Activated naive CD4-positive, alpha-beta T cell treated with anti-CD3 and anti-CD28 coated beads, Interleukin-2, amount 10 ng/mL, durations not matched to agents 7 days and 5 days (primary cell): ENCODE measurements at regions not wholly inside any gene's neighbourhood (a gene's known extent, or its start where the extent isn't known, plus 50 kb on each side); places are given as distances from the start of the nearest gene placed in this dataset.

Source experiments
- CTCF ChIA-PET: fragments of 350-600 bp; sonication (Branson Sonifier 250); formaldehyde crosslinking; loops from one replicate; lab custom pipeline; 2021; ENCODE audit warnings: antibody characterized with exemption; lab: Charles Lee
- DNase-seq: peaks from one replicate; pipeline ENCODE4 v3.0.0-alpha.2; 2020
- H3K27ac Mint-ChIP-seq: one replicate; pipeline ENCODE4 v1.8.0; 2021; ENCODE audit warnings: mild to moderate bottlenecking, moderate library complexity, mixed read lengths
- H3K27me3 Mint-ChIP-seq: one replicate; pipeline ENCODE4 v1.8.0; 2021; ENCODE audit warnings: mild to moderate bottlenecking, mixed read lengths
- H3K36me3 Mint-ChIP-seq: one replicate; pipeline ENCODE4 v1.8.0; 2021; ENCODE audit warnings: mixed read lengths
- H3K4me1 Mint-ChIP-seq: one replicate; pipeline ENCODE4 v1.8.0; 2021; ENCODE audit warnings: mixed read lengths
- H3K4me3 Mint-ChIP-seq: one replicate; pipeline ENCODE4 v1.8.0; 2021; ENCODE audit warnings: mild to moderate bottlenecking, moderate library complexity, mixed read lengths
- H3K9me3 Mint-ChIP-seq: one replicate; pipeline ENCODE4 v1.8.0; 2021; ENCODE audit warnings: mixed read lengths

DNA sequence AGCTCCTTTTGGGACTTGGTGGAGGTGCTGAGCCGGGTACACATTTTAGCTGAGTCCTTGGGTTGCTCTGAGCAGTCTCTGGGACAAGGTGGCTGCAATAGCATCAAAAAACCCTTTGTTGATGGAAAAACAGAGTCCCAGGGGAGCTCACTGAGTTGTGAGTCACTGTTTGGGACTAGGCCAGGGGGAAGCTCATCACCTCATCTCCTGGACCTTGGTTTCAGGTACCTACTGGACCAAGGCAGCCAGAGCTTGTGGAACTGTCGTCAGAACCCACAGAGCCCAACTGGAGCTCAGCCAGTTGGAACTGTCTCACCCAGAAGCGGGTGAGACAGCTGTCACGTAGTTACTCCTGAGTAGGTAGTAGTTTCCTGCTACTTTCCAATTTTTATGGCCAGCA lies 146.7 kb downstream of the HLX start:
- no peaks in the 10 kb centered on the region for H3K4me1 Mint-ChIP-seq
- no peak for DNase-seq
- H3K9me3 Mint-ChIP-seq = no peaks in the 10 kb centered on the region
- CTCF ChIA-PET = no interaction called here
- H3K36me3 Mint-ChIP-seq = no peaks in the 10 kb centered on the region
- H3K27ac Mint-ChIP-seq = no peak overlapping the region
- no peaks in the 10 kb centered on the region for H3K27me3 Mint-ChIP-seq
- no peak overlapping the region for H3K4me3 Mint-ChIP-seq

DNA sequence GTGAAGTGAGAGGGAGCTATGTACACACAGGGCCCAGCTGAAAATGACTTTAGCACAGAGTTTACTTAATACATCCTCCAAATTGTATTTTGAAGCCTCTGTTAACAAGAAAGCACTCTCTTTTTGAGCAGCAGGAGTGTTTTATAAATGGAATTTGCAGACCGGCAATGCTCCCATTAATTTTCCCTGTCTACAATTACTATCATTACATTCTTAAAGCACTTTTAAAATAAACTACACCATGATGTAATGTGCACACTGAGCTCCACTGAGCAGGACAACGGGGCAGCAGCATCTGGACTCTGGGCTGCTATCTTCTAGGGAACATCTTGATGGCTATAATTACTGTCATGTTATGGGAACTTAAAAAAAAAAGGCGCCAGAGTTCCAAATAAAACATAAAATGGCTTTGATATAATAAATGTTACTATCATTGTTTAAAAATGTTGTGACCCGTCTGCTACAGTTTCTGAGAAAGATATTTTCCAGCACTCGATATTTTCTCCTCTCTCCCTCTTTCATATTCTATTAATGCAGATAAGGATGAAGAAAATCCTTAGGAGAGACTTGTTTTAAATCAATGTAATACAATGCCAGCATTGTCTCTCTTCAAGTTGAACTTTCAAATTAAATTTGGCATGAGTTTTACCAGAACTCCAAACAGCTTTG lies 150.9 kb downstream of the HLX start:
- Mint-ChIP-seq H3K4me3 (no peak overlapping the region), H3K27ac (no peak overlapping the region), H3K4me1 (no peaks in the 10 kb centered on the region), H3K36me3 (no peaks in the 10 kb centered on the region), H3K9me3 (no peaks in the 10 kb centered on the region), H3K27me3 (no peaks in the 10 kb centered on the region)
- CTCF ChIA-PET = interaction anchor here (0.8 kb wide), 1 partner anchor 341 kb away, joined by 4 read pairs; no protein-coding TSS in a partner anchor
- DNase-seq = no peak

DNA sequence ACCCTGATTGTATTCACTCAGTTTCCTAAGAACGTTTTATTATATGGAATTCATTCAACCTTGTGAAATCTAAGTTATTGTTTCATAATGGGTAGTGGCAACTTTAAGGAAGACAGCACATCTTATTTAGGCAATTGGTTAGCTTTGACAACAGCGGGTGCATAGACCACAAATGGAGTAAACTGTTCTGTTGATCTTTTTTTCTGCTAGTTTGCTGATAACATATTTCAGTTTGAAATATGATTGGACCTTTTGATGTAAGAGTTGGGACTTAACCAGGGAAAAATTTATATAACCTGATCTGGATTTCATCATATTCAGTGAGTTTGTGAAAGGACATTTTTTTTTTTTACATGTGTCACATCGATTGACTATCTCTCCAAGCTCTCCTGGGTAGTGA lies 151.7 kb downstream of the HLX start:
- Mint-ChIP-seq H3K36me3 (no peaks in the 10 kb centered on the region), H3K4me1 (no peaks in the 10 kb centered on the region), H3K27me3 (no peaks in the 10 kb centered on the region), H3K4me3 (no peak overlapping the region), H3K9me3 (no peaks in the 10 kb centered on the region), H3K27ac (no peak overlapping the region)
- CTCF ChIA-PET = no interaction called here
- DNase-seq = no peak

GRCh38 chr1:221031458-221032203 lies 152.4 kb downstream of the HLX start:
- no peak for DNase-seq
- H3K27ac Mint-ChIP-seq = no peak overlapping the region
- CTCF ChIA-PET = no interaction called here
- no peaks in the 10 kb centered on the region for H3K4me1 Mint-ChIP-seq
- no peaks in the 10 kb centered on the region for H3K36me3 Mint-ChIP-seq
- no peak overlapping the region for H3K4me3 Mint-ChIP-seq
- no peaks in the 10 kb centered on the region for H3K27me3 Mint-ChIP-seq
- no peaks in the 10 kb centered on the region for H3K9me3 Mint-ChIP-seq

- H3K9me3 Mint-ChIP-seq = no peaks in the 10 kb centered on the region
- CTCF ChIA-PET = no interaction called here
- H3K4me1 Mint-ChIP-seq = no peaks in the 10 kb centered on the region
- no peaks in the 10 kb centered on the region for H3K36me3 Mint-ChIP-seq
- H3K4me3 Mint-ChIP-seq = no peak overlapping the region
- DNase-seq = no peak
- H3K27me3 Mint-ChIP-seq = no peaks in the 10 kb centered on the region
- no peak overlapping the region for H3K27ac Mint-ChIP-seq
Observed at GRCh38 chr1:221032204-221032585, 153.0 kb downstream of the HLX start.

GRCh38 chr1:221032637-221033280 lies 153.5 kb downstream of the HLX start:
- no peaks in the 10 kb centered on the region for H3K27me3 Mint-ChIP-seq
- no peak overlapping the region for H3K4me3 Mint-ChIP-seq
- H3K4me1 Mint-ChIP-seq = no peaks in the 10 kb centered on the region
- DNase-seq = no peak
- CTCF ChIA-PET = no interaction called here
- no peaks in the 10 kb centered on the region for H3K9me3 Mint-ChIP-seq
- H3K36me3 Mint-ChIP-seq = no peaks in the 10 kb centered on the region
- no peak overlapping the region for H3K27ac Mint-ChIP-seq

DNA sequence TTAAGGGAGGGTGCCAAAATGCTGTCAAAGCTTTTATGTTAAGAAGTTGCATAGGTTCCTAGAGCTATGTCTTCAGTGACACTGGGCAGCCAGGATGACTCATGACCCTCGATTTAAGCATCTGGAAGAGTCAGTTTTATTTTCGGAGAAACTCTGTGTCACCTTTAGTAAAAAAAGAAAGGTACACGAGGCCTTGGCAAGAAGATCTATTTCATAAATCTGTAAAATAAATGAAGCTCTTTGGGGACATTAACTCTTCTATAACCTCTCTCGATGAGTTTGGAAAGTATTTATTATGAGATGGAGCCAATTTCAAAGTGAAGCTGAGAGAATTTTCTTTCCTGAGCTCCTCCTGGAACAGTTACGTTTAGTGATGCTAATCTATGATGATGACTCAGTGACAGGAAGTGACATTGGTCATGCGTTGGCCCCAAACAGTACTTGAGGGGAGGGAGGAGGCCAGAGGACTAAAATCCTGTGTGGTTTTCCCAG lies 156.5 kb downstream of the HLX start:
- no peaks in the 10 kb centered on the region for H3K36me3 Mint-ChIP-seq
- no peaks in the 10 kb centered on the region for H3K4me1 Mint-ChIP-seq
- CTCF ChIA-PET = no interaction called here
- DNase-seq = no peak
- no peak overlapping the region for H3K4me3 Mint-ChIP-seq
- H3K27me3 Mint-ChIP-seq = no peaks in the 10 kb centered on the region
- no peaks in the 10 kb centered on the region for H3K9me3 Mint-ChIP-seq
- no peak overlapping the region for H3K27ac Mint-ChIP-seq

GRCh38 chr1:221039616-221040015 lies 160.4 kb downstream of the HLX start:
- Mint-ChIP-seq H3K4me3 (no peak overlapping the region), H3K27me3 (no peaks in the 10 kb centered on the region), H3K27ac (no peak overlapping the region), H3K9me3 (no peaks in the 10 kb centered on the region), H3K36me3 (no peaks in the 10 kb centered on the region), H3K4me1 (no peaks in the 10 kb centered on the region)
- DNase-seq = no peak
- CTCF ChIA-PET = no interaction called here

DNA sequence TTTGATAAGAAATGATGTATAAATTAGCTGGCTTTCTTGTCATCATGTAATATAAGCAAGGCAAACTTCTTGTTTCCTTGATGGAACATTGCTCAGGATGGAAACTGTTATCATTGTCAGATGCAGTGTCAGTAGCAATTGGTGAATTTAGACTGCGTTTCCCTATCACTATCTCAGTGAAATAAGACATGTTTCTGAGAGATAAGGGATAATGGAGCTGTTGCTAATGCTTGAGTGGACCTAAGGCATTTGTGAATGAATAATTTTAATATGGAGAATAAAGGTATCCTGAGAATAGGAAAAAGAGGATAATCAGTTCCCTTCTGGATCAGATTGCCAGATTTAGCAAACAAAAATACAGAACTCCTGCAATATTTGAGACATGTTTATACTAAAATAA lies 160.9 kb downstream of the HLX start:
- Mint-ChIP-seq H3K27ac (no peak overlapping the region), H3K27me3 (no peaks in the 10 kb centered on the region), H3K4me1 (no peaks in the 10 kb centered on the region), H3K4me3 (no peak overlapping the region), H3K9me3 (no peaks in the 10 kb centered on the region), H3K36me3 (no peaks in the 10 kb centered on the region)
- no peak for DNase-seq
- CTCF ChIA-PET = no interaction called here

DNA sequence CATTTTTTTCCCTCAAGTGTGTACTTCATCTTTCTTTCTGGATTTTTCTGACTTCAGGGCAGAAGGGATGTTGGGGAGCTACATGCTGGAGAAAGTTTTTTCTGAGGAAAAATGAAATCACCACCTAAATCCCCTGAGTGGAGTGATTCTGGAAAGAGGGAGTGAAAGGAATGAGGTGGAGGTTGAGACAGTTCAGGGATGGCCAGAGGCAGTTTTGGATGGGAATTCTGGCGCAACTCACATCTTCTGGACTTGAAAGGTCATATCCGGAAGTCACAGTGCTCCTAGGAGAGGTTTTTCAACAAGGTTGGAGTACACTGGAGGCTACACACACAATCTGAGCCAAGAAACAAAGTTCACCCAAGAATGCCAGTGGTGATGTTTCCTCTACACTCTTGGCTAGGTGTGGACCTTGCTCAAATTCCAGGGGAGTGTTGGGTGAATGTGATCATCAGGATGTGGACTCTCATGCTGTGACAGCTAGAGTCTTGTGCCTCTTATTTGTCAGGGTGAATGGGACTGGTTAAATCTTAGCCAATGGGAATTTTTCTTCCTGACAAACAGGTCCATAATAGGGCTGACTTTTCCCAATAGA lies 161.5 kb downstream of the HLX start:
- Mint-ChIP-seq H3K27ac (no peak overlapping the region), H3K4me1 (no peaks in the 10 kb centered on the region), H3K27me3 (no peaks in the 10 kb centered on the region), H3K4me3 (no peak overlapping the region), H3K36me3 (no peaks in the 10 kb centered on the region), H3K9me3 (no peaks in the 10 kb centered on the region)
- CTCF ChIA-PET = no interaction called here
- no peak for DNase-seq

- Mint-ChIP-seq H3K4me3 (no peak overlapping the region), H3K9me3 (peaks cover 3% of the 10 kb centered on the region), H3K27ac (no peak overlapping the region), H3K27me3 (no peaks in the 10 kb centered on the region), H3K4me1 (no peaks in the 10 kb centered on the region), H3K36me3 (no peaks in the 10 kb centered on the region)
- DNase-seq = no peak
- CTCF ChIA-PET = no interaction called here
Observed at GRCh38 chr1:221044538-221044937, 165.3 kb downstream of the HLX start.

DNA sequence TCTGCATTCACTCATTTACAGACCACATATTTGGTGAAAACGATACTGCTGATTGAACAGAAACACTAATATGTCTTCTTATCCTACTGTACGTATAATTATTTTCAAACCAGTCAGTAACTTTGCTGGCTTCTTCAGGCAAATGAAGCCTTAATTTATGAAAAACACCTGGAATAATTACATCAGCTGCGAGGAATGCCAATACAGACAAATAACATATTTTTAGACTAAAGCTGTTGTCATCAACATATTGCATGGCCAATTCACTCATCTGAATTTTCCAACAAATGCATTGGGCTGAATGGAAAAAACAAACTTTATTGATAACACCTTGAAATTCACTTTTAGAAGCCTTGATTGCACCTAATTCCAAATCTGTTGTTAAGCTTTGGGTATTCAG lies 165.9 kb downstream of the HLX start:
- Mint-ChIP-seq H3K27me3 (no peaks in the 10 kb centered on the region), H3K36me3 (no peaks in the 10 kb centered on the region), H3K9me3 (peaks cover 6% of the 10 kb centered on the region), H3K27ac (no peak overlapping the region), H3K4me3 (no peak overlapping the region), H3K4me1 (no peaks in the 10 kb centered on the region)
- DNase-seq = no peak
- CTCF ChIA-PET = interaction anchor here (1.1 kb wide), 1 partner anchor 11 kb away, joined by 3 read pairs; no protein-coding TSS in a partner anchor

- Mint-ChIP-seq H3K4me1 (no peaks in the 10 kb centered on the region), H3K27ac (no peak overlapping the region), H3K36me3 (no peaks in the 10 kb centered on the region), H3K4me3 (no peak overlapping the region), H3K27me3 (no peaks in the 10 kb centered on the region), H3K9me3 (peaks cover 6% of the 10 kb centered on the region)
- CTCF ChIA-PET = interaction anchor here (1.1 kb wide), 1 partner anchor 10 kb away, joined by 3 read pairs; no protein-coding TSS in a partner anchor
- no peak for DNase-seq
Observed at GRCh38 chr1:221045842-221046831, 166.9 kb downstream of the HLX start.
